ENCODE measurements at regions not wholly inside any gene's neighbourhood (a gene's known extent, or its start where the extent isn't known, plus 50 kb on each side); places are given as distances from the start of the nearest gene placed in this dataset.

GRCh38 chr1:228969953-228970800 lies 234.9 kb downstream of the RHOU start:
- CTCF ChIA-PET = no interaction called here

GRCh38 chr1:228972576-228972975 lies 237.3 kb downstream of the RHOU start:
- POLR2A ChIA-PET = no interaction called here
- TF ChIP-seq CTCF (IDR thresholded peaks at IDR 0.05; ENCODE audit: control extremely low read depth, extremely low read depth, low read depth, missing control alignments) = no peak
- CTCF ChIA-PET = no interaction called here
- DNase-seq (ENCODE audit: extremely low spot score) = no peak

More at GRCh38 chr1:228969953-228970800, 234.9 kb downstream of the RHOU start:
- no peak for DNase-seq (ENCODE audit: extremely low spot score)
- TF ChIP-seq CTCF (IDR thresholded peaks at IDR 0.05; ENCODE audit: control extremely low read depth, extremely low read depth, low read depth, missing control alignments) = no peak
- POLR2A ChIA-PET = no interaction called here

GRCh38 chr1:228974273-228974672 lies 239.0 kb downstream of the RHOU start:
- CTCF ChIA-PET = no interaction called here
- no peak for DNase-seq (ENCODE audit: extremely low spot score)
- TF ChIP-seq CTCF (IDR thresholded peaks at IDR 0.05; ENCODE audit: control extremely low read depth, extremely low read depth, low read depth, missing control alignments) = no peak
- POLR2A ChIA-PET = no interaction called here

GRCh38 chr1:228975238-228975907 lies 240.1 kb downstream of the RHOU start:
- ChIA-PET POLR2A (no interaction called here), CTCF (interaction anchor here (0.6 kb wide), 1 partner anchor 23 kb away, joined by 3 read pairs; no protein-coding TSS in a partner anchor)

GRCh38 chr1:228976316-228976715 lies 241.0 kb downstream of the RHOU start:
- CTCF ChIA-PET = interaction anchor here (1.3 kb wide), 1 partner anchor 50 kb away, joined by 3 read pairs; no protein-coding TSS in a partner anchor

More at GRCh38 chr1:228975238-228975907, 240.1 kb downstream of the RHOU start:
- DNase-seq (ENCODE audit: extremely low spot score) = no peak
- no peak for TF ChIP-seq CTCF (IDR thresholded peaks at IDR 0.05; ENCODE audit: control extremely low read depth, extremely low read depth, low read depth, missing control alignments)

More at GRCh38 chr1:228976316-228976715, 241.0 kb downstream of the RHOU start:
- TF ChIP-seq CTCF (IDR thresholded peaks at IDR 0.05; ENCODE audit: control extremely low read depth, extremely low read depth, low read depth, missing control alignments) = no peak
- POLR2A ChIA-PET = no interaction called here
- no peak for DNase-seq (ENCODE audit: extremely low spot score)
